H1 (cell line): ENCODE measurements at regions not wholly inside any gene's neighbourhood (a gene's known extent, or its start where the extent isn't known, plus 50 kb on each side); places are given as distances from the start of the nearest gene placed in this dataset.

Source experiments
- CHD2 ChIP-seq: IDR thresholded peaks from 2 replicates; pipeline ENCODE4 v1.6.1; 2012; ENCODE audit warnings: low read length, improper control_type of control experiment
- CHD7 ChIP-seq: fragments of 300-600 bp; sonication (generic); IDR thresholded peaks from 2 replicates; pipeline ENCODE4 v1.7.1; 2012; ENCODE audit warnings: low read length, moderate library complexity, mild to moderate bottlenecking, inconsistent platforms; ENCODE audit not compliant: insufficient replicate concordance
- CTCF ChIP-seq, 3 experiments: IDR thresholded peaks; 1 replicate in 2 of 3; 2 replicates in 1 of 3; pipeline versions ENCODE4 v1.5.1 to v1.6.1; 2011; ENCODE audit warnings: low read length in 3 of 3, mild to moderate bottlenecking in 3 of 3, inconsistent platforms in 2 of 3, low read depth in 1 of 3, moderate library complexity in 1 of 3; ENCODE audit not compliant: insufficient read depth in 1 of 3; ENCODE audit errors: control extremely low read depth in 1 of 3
- SAP30 ChIP-seq: fragments of 300-600 bp; sonication (generic); IDR thresholded peaks from 2 replicates; pipeline ENCODE4 v1.7.1; 2012; ENCODE audit warnings: low read length, moderate library complexity, mild to moderate bottlenecking, inconsistent platforms; ENCODE audit not compliant: insufficient read depth, insufficient replicate concordance

- TF ChIP-seq CHD7 (no peak), CHD2 (no peak), SAP30 (no peak), CTCF (IDR thresholded peaks at IDR 0.05; ENCODE audit: control extremely low read depth in 1 of 3, insufficient read depth in 1 of 3, low read depth in 1 of 3, low read length in 3 of 3) (no peak)
These were observed 249.0 kb upstream of the VCX3A start (continued) for GRCh38 chrX:6783912-6784311.
